VCaP (cell line): ENCODE measurements at regions not wholly inside any gene's neighbourhood (a gene's known extent, or its start where the extent isn't known, plus 50 kb on each side); places are given as distances from the start of the nearest gene placed in this dataset.
A peak's percentile ranks its signal among the peaks of the same experiment; 100 is the strongest.

ENCODE experiments used
- H3K27ac ChIP-seq: fragments of 450-650 bp; 2 replicates; pipeline ENCODE4 v1.5.1; 2017
- TF ChIP-seq, protein P1 (sequence below): fragments of 450-650 bp; conservative IDR thresholded peaks from 2 replicates; pipeline ENCODE4 v1.5.1; 2017; ENCODE audit warnings: mild to moderate bottlenecking, moderate library complexity

DNA sequence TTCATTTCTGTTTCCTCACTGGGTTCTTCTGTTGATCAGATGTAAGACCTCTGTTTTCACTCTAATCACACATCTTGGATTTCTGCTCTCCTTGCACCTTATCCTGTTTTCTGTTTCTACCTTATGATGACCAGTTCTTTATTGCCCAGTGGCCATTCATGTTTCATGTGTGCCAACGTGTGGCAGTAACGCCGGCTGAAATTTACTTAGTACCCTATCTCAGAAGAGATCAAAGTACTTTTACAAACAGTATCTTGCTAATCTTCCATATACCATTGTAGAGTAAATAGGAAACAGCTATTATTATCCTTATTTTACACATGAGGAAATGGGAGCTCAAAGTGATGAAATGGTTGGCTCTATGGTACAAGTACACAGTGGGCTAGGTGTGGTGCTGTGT is 74.0 kb downstream of the GATA3 start:
- TF ChIP-seq, protein P1, sequence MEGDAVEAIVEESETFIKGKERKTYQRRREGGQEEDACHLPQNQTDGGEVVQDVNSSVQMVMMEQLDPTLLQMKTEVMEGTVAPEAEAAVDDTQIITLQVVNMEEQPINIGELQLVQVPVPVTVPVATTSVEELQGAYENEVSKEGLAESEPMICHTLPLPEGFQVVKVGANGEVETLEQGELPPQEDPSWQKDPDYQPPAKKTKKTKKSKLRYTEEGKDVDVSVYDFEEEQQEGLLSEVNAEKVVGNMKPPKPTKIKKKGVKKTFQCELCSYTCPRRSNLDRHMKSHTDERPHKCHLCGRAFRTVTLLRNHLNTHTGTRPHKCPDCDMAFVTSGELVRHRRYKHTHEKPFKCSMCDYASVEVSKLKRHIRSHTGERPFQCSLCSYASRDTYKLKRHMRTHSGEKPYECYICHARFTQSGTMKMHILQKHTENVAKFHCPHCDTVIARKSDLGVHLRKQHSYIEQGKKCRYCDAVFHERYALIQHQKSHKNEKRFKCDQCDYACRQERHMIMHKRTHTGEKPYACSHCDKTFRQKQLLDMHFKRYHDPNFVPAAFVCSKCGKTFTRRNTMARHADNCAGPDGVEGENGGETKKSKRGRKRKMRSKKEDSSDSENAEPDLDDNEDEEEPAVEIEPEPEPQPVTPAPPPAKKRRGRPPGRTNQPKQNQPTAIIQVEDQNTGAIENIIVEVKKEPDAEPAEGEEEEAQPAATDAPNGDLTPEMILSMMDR, result no peak
- peak overlapping the region; percentile 29; the same call in 1 of the 2 replicates for H3K27ac ChIP-seq

DNA sequence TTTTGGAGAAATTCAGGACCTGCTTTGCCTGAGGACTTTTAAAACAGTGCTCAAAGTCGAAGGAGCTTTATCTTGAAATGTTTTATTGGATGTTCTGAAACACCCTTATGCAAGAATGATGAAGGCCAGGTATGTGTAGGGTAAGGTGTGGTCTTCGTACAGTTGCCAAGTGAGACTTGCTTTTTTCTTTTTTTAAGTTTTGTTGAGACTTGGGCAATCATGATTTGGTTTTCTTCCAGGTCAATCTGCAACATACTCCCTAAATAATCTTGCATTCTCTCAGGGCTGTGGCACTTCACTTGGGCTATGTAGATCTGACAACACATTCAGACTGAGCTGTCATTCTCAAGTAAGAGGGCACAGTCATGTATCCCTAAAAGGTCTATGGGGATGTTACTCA is 75.0 kb downstream of the GATA3 start:
- TF ChIP-seq, protein P1, result no peak
- no peak overlapping the region for H3K27ac ChIP-seq

DNA sequence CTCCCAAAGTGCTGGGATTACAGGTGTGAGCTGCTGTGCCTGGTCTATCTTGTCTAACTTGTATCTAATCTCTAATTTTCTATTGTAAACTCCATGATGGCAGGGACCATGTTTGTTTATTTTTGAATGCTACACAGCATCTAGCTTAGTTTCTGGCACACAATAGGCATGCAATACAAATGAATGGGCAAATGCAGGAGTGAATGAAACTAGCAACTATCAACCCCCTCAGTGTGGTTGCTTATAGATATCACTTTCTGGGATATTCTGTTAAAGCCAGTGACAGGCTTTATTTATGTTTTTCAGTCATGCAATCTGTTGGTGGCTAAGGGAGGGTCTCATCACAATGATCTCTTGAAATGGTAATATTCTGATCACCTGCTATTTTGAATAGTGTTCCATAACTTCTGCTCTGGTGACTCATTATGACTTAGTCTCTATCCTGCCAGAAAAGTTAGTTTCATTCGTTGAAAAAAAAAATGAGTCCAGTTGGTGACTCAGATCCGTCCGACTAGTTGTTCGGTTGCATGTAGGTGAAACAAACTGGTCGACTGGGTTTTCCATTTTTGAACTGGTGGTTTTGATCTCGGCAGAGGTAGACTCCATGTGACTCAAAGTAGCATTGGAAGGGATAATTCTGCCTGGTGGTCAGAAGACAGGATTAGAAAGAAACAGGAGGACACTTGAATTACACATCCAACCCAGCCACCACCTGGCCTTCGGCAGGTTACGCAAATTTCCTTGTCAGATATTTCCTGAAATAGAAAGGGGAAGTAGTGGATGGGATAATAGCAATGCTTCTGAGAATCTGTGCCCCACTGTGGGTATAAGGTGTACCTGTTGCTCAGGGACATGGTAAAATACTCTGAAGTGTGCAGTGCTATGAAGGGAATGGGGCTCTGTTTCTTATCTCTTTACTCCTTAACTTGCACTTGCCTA is 76.8 kb downstream of the GATA3 start:
- H3K27ac ChIP-seq, result no peak overlapping the region
- TF ChIP-seq, protein P1, result no peak

DNA sequence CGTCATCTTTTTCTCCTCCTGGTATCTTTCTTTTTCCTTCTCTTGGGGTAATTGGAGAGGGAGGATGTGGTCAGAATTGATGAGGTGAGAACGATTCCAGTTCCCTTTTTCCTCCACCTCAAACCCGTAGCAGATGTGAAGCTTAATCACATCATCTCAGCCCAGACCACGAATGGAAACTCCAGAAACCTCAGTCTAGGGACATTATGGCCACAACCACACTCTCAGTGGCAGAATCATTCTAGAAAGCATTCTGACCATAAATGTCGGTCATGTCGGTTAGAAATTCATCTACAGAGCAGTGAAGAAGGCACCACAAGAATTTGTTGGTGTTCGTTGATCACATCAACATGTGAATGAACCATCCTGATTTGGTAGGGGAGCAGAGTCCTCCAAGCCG is 78.7 kb downstream of the GATA3 start:
- no peak overlapping the region for H3K27ac ChIP-seq
- TF ChIP-seq, protein P1, result no peak

DNA sequence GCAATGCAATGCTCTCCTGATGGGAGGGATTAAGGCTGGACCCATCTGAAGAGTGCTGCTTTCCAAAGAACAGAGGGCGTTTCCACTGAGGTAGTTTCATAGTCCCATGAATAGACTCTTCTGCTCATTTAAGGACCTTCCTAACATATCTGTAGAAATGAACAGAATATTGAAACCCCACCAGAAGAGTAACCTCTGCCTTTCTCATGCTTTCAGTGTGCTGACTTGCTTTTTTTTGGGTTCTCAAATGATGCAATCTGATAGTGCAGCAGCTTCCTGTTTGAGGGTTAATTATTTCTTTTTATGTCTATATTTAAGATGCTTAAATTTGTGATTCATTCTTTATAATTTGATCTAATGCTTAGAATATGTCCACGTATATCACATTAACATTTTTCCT is 82.2 kb downstream of the GATA3 start:
- no peak overlapping the region for H3K27ac ChIP-seq
- TF ChIP-seq, protein P1, result no peak

DNA sequence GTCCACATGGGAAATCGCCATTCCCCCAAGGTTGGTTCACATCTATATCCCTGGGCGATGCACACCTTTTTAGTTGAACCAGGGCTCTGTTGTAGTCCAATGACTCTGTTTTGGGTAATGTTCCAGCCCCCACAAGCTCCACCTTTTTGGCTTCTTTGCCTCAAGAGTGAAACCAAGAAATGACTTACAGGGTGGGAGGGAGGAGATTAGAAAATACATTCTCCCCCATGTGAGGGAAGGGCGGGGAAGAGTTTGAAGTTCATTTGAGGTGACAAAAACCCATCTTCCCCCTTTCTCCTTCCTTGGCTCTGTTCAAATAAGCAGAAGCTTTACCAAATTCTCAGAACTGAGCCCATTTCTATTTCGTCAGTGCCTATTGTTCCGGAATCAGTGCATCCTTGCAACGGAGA is 82.8 kb downstream of the GATA3 start:
- no peak overlapping the region for H3K27ac ChIP-seq
- TF ChIP-seq, protein P1, result no peak

DNA sequence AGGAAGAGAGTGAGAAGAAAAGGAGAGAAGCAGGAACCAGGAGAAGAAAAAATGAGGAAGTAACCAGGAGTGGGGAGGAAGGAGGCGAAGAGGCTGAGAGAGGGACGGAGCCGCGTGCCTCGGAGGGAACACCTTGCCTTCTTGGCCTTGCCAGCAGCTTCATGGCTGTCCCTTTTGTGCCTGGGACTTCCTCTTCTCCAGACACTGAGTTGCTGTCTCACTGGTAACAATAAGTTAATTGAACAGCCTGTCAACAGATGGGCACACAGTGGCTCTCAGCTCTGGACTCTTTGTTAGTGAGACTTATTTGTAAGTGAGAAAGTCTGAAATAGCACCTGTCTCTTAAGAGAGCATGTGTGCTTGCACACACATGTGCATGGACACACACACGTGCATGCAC is 83.2 kb downstream of the GATA3 start:
- TF ChIP-seq, protein P1, result no peak
- no peak overlapping the region for H3K27ac ChIP-seq
